Activated naive CD8-positive, alpha-beta T cell treated with anti-CD3 and anti-CD28 coated beads, Interleukin-2, amount 50 U/mL, for 16 hours (primary cell): ENCODE measurements at regions not wholly inside any gene's neighbourhood (a gene's known extent, or its start where the extent isn't known, plus 50 kb on each side); places are given as distances from the start of the nearest gene placed in this dataset.

Source experiments
- DNase-seq: peaks from one replicate; pipeline ENCODE4 v3.0.0-alpha.2; 2020; ENCODE audit warnings: low read depth, low spot score

GRCh38 chr2:129758784-129759471, 220.5 kb upstream of the RAB6C start:
- DNase-seq, result no peak

GRCh38 chr2:129759472-129760010, 219.9 kb upstream of the RAB6C start:
- no peak for DNase-seq

GRCh38 chr2:129760669-129761068, 218.8 kb upstream of the RAB6C start:
- no peak for DNase-seq

- DNase-seq, result no peak
These were observed 217.9 kb upstream of the RAB6C start for GRCh38 chr2:129761569-129762021.

GRCh38 chr2:129762386-129763189, 216.9 kb upstream of the RAB6C start:
- no peak for DNase-seq

GRCh38 chr2:129763190-129763846, 216.1 kb upstream of the RAB6C start:
- DNase-seq, result no peak

GRCh38 chr2:129763966-129764365, 215.5 kb upstream of the RAB6C start:
- no peak for DNase-seq

- DNase-seq, result no peak
These were observed 214.8 kb upstream of the RAB6C start for GRCh38 chr2:129764376-129765325.

- no peak for DNase-seq
These were observed 214.2 kb upstream of the RAB6C start for GRCh38 chr2:129765326-129765677.

- DNase-seq, result no peak
These were observed 213.7 kb upstream of the RAB6C start for GRCh38 chr2:129765678-129766351.

GRCh38 chr2:129766374-129766993, 213.0 kb upstream of the RAB6C start:
- DNase-seq, result no peak

- no peak for DNase-seq
These were observed 212.0 kb upstream of the RAB6C start for GRCh38 chr2:129767346-129768035.

- no peak for DNase-seq
These were observed 211.5 kb upstream of the RAB6C start for GRCh38 chr2:129768036-129768386.

GRCh38 chr2:129768485-129769184, 210.8 kb upstream of the RAB6C start:
- DNase-seq, result no peak

GRCh38 chr2:129769185-129769991, 210.1 kb upstream of the RAB6C start:
- DNase-seq, result no peak

GRCh38 chr2:129771418-129772189, 207.9 kb upstream of the RAB6C start:
- no peak for DNase-seq

GRCh38 chr2:129772190-129772579, 207.3 kb upstream of the RAB6C start:
- no peak for DNase-seq
